Stimulated activated CD4-positive, alpha-beta T cell treated with anti-CD3 and anti-CD28 coated beads, Interleukin-4, amount 100 ng/mL, for 24 hours (primary cell): ENCODE measurements at regions not wholly inside any gene's neighbourhood (a gene's known extent, or its start where the extent isn't known, plus 50 kb on each side); places are given as distances from the start of the nearest gene placed in this dataset.
"Not testable (repeated sequence)": the region's sequence is repeated elsewhere in the genome, so short reads cannot be mapped to it uniquely, and the experiment has no call there.

Experiments
- DNase-seq: peaks from one replicate; pipeline ENCODE4 v3.0.0-alpha.2; 2020

- DNase-seq: no peak
Measured at GRCh38 chr12:86724716-86725115, 468.5 kb upstream of the MGAT4C start.

- no peak for DNase-seq
Measured at GRCh38 chr12:86723326-86723725, 467.1 kb upstream of the MGAT4C start.

DNA sequence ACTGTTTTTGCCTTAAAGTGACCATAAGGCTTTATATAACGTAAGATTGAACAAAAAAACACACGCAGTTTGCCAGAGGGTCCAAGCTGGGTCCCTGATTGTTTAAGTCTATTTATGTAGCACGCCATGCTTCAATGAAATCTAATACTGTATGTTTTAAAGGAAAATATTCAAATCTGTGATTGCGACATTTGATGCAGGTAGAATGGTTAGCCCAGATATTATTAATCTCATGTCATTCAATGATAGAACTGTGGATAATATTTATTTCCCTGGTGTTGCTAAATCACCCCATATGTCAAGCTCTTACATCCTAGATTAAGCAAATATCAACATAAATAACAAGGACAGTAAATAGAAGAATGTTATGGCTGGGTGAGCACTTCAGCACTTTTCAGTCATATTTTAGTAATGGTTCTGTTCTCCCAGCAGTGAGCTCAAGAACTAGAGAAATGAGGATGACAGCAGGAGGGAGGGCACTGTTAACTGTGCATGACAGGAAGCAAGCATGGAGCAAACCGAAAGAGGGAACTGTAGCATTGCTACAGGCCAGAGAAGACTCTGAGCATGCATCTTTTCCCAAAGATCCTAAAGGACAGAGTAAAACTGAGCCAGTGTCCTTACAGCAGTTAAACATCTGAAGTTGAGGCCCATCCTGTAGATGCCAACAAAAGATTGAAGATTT is 465.7 kb upstream of the MGAT4C start:
- no peak for DNase-seq

DNA sequence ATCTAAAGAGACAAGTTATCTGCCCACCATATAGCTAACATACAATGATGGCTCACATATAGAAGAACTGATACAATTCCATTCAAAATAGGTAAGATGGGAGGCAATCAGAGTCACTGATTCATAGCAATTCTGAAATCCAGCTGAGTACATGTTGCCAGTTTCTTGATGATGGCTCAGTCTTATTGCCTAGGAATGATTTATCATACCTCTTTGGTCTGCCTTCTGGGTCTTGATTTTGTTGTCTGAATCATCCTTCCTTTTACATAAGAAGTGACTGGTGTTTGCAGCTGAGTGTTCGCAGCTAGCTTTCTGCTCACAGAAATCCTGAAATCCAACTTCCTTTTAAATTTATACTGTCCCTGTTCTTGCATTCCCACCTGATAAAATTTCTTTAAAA is 463.2 kb upstream of the MGAT4C start:
- DNase-seq: no peak

GRCh38 chr12:86713121-86713520 is 456.9 kb upstream of the MGAT4C start:
- DNase-seq: no peak

DNA sequence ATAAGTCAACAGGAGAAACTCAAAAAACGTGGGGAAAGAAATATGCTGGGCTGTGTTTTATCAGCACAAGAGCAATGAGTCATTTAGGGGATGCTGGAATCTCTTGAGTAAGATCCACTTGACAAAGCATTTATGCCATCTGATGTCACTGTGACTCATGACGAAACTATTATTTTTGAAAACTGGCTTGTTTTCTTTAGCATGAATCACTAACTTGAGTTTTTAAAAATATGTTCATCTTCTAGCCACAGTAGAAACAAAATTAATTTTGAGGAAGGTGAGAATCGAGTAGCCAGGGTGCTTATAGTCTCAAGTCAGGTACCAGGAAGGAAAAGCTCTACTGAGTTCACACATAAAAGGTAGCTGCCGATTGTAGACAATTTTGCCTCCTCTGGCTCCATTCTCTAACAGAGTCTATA is 456.2 kb upstream of the MGAT4C start:
- DNase-seq: no peak

DNA sequence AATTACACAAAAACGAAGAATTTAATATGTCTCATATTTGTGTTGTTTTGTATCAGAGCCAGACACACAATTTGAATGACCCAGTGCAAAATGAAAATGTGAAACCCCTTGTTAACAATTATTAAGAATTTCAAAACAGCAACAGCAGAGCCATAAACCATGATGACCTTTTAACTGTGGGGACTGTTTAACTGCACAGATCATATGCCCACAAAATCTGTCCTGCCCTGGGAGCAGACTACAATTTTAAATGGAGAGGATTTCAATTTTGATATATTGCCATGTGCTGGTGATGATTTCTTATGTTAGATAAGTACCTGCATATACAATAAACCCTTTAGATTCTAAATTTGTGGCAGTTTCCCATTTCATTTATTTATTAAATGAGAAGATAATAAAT is 455.5 kb upstream of the MGAT4C start:
- no peak for DNase-seq

DNA sequence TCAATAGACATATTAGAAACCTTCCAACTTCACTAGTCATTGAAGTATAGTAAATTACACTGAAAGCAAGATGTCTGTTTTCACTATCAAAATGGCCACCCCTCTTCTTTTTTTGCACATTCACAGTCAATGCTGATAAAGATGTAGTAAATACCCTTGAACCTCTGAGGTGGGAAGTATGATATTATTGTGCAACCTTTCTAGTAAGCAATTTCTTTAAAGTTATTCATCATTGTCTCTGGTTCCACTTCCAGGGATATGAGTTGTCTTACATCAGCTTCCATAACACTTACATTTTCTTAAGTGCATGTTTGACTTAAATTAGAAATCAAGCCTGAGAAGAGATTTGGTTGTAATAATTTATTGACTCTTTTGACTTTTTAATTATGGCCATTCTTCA is 453.9 kb upstream of the MGAT4C start:
- no peak for DNase-seq

GRCh38 chr12:86709017-86709416 is 452.8 kb upstream of the MGAT4C start:
- not testable (repeated sequence) for DNase-seq

- no peak for DNase-seq
Measured at GRCh38 chr12:86698641-86698980, 442.4 kb upstream of the MGAT4C start.

GRCh38 chr12:86697916-86698640 is 441.9 kb upstream of the MGAT4C start:
- no peak for DNase-seq

DNA sequence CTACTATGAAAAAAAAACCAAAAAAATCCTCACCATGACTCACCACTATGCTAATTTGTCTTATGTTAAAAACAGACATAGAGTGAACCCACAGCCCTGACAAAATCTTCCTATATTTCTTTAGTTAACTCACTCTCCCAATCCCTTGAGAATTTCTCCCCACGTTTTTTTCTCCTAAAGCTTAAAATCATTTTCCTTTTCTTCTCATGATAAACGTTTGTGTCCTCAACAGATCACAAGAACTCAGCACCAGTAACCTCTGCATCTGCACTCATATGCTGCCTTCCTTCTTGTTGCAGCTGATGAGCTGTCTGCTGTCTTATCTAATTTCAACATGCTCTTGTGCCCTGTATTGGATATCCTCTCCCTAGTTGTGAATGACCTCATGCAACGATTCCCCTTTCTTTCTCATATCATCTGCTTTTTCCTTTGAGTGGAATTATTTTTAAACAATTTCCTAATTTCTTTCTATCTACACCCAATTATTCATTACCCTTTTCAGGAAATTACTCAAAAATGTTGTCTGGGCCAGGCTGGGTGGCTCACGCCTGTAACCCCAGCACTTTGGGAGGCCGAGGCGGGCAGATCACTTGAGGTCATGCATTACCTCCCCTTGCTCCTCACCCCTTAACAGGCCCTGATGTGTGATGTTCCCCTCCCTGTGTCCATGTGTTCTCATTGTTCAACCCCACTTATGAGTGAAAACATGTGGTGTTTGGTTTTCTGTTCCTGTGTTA is 427.5 kb upstream of the MGAT4C start:
- no peak for DNase-seq

GRCh38 chr12:86681060-86681459 is 424.9 kb upstream of the MGAT4C start:
- no peak for DNase-seq

DNA sequence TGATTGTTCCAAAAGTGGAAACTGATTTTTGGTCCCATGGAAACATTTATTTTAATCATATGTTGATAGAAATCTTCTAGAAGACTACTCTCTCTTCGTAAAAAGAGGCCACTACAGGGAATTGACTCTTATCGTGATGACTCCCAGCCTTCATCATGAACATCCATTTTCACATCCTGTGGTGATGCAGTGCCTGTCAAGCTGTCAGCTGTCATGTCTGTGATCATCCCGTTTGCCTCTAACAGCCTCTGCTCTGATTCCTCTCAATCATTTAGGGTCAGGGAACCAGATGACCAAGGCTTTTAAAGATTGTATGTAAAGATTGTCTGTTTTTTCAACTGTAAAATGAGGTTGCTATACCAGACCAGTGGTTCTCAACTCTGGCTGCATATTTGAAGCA is 419.0 kb upstream of the MGAT4C start:
- no peak for DNase-seq

GRCh38 chr12:86670986-86671385 is 414.8 kb upstream of the MGAT4C start:
- DNase-seq: no peak

- DNase-seq: no peak
Measured at GRCh38 chr12:86669010-86669409, 412.8 kb upstream of the MGAT4C start.

DNA sequence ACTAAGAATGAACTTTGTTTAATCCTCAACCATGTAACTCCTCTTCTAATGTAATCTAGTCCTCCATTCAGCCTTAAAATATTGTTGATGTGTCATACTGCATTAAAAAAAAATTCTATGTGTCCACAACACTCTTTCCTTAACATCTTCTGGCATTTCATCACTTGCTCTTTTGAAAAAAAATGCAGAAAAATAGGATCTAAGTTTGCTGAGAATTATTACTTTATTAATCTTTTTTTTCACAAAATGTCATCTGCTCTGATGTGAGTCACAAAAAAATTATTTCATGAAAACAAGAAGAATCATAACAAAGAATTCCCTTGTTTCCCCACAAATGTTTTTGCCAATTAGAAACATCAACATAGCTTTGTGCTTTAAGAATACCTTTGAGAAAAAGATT is 410.1 kb upstream of the MGAT4C start:
- DNase-seq: no peak

- DNase-seq: no peak
Measured at GRCh38 chr12:86663716-86664115, 407.5 kb upstream of the MGAT4C start.

DNA sequence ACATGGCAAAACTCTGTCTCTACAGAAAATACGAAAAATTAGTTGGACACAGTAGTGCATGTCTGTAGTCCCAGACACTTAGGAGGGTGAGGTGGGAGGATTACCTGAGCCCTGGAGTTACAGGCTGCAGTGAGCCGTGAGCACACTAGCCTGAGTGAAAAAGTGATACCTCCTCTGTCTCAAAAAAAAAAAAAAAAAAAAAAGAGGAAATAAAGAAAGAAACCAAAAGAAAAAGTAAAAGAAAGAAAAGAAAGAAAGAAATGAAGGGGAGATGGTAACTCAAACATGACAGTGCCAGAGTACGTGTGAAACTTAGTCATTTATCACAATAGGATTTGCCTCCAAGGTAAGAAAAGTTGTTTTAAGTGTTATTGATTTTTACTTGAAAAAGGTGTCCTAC is 407.0 kb upstream of the MGAT4C start:
- no peak for DNase-seq

- no peak for DNase-seq
Measured at GRCh38 chr12:86662464-86662863, 406.3 kb upstream of the MGAT4C start.

DNA sequence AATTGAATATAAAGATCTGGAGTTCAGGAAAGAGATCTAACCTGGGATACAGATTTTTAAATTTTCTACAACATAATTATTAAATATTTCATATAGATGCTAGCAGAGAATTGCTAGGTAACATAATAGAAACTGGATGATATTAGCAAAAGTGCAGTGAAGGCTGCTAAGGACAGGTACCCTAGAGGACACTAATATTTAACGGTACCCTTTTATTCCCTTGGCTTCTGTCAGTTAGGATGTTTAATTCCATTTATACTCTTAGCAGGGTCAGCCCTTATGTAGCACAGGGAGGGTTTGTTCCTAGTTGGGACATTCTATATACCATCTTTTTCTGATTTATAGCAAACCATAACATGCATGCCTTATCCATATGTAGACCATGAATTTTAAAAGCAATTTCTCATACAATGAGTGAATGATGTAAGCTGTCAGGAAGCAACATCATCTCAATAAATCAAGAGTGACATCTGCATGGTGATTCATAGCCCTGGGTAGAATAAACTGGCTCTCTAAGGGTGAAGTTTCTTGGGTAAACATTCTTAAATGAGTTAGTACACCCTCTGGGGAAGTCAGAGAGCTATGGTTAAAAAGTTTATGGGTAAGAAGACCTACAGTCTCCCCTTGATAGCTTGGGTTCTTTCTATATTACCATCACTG is 404.4 kb upstream of the MGAT4C start:
- DNase-seq: no peak

GRCh38 chr12:86659985-86660384 is 403.8 kb upstream of the MGAT4C start:
- DNase-seq: no peak

DNA sequence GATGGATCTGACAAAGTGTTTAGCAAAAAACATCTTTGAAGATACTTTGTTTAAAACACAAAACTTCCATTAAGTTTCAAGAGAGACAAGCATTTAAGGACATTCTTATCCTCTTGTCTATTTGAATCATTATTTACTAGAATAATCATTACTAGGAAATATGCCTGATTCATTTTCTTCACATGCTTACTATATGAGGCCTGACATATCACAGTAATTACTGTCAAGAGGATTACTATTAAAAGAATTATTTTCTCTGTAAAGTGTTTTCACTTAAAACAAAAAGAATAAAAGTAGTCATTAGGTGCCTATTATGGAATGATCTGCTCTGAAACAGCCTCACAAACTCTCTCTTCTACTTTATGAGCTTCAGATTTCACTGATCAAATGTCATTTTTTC is 402.1 kb upstream of the MGAT4C start:
- DNase-seq: no peak

DNA sequence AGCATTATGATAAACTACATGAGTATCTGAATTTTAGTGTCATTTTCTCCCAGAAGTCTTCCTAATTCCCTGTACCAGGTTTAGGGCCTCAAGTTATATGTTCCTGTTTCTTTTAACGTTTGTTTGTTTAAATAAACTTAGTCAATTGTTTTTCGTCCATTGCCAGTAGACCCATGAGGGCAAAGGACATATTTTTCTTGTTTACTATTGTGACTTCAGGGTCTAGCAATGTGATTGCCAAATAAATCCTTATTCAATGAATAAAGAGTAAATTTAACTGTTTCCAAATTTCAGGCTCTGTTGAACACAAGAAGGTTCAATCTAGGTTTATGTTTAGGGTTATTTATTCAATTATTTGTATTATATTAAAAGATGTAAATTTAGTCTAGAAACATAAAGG is 391.6 kb upstream of the MGAT4C start:
- no peak for DNase-seq
